Tibial artery (tissue), 4 donors: ENCODE measurements at regions not wholly inside any gene's neighbourhood (a gene's known extent, or its start where the extent isn't known, plus 50 kb on each side); places are given as distances from the start of the nearest gene placed in this dataset.
"Not testable (repeated sequence)": the region's sequence is repeated elsewhere in the genome, so short reads cannot be mapped to it uniquely, and the experiment has no call there.

Experiments used
- DNase-seq, 2 donors: peaks; one replicate each; pipeline ENCODE4 v3.0.0-alpha.2; 2019
- H3K27ac ChIP-seq, 2 donors: fragments of 200-600 bp; sonication (generic) in 1 of 2; 1 replicate in 1 of 2; 2 replicates in 1 of 2; pipeline ENCODE4 v1.5.1; 2018 to 2019; ENCODE audit warnings: mild to moderate bottlenecking in 1 of 2
- H3K27me3 ChIP-seq, 2 donors: fragments of 200-600 bp; sonication (generic) in 1 of 2; one replicate each; pipeline versions ENCODE4 v1.5.1 to v1.6.0; 2016 to 2019
- H3K36me3 ChIP-seq, 3 donors: fragments of 200-600 bp; sonication (generic) in 2 of 3; one replicate each; pipeline ENCODE4 v1.5.1; 2016 to 2019; ENCODE audit warnings: mild to moderate bottlenecking in 2 of 3
- H3K4me1 ChIP-seq, 4 donors: fragments of 200-600 bp; sonication (generic) in 2 of 4; 1 replicate in 3 of 4; 2 replicates in 1 of 4; pipeline ENCODE4 v1.5.1; 2016 to 2019
- H3K4me3 ChIP-seq, 2 donors: fragments of 200-600 bp; sonication (generic) in 1 of 2; 1 replicate in 1 of 2; 2 replicates in 1 of 2; pipeline ENCODE4 v1.5.1; 2018 to 2019; ENCODE audit warnings: mild to moderate bottlenecking in 2 of 2
- H3K9me3 ChIP-seq, 3 donors: fragments of 200-600 bp; sonication (generic) in 1 of 3; one replicate each; pipeline ENCODE4 v1.5.1; 2016 to 2019
- CTCF ChIP-seq, 2 experiments: fragments of 200-600 bp in 1 of 2; fragments of 450-650 bp in 1 of 2; IDR thresholded peaks; one replicate each; pipeline ENCODE4 v1.5.1; 2017 to 2019; ENCODE audit warnings: antibody characterized with exemption in 2 of 2, mild to moderate bottlenecking in 1 of 2, moderate library complexity in 1 of 2
- intact Hi-C: fragments of 100-400 bp; cut with DNase I; formaldehyde crosslinking; loops from one replicate; pipeline ENCODE4 v1.15.0; 2023; ENCODE audit warnings: low total_unique reads

- Histone ChIP-seq H3K27ac (peak overlapping the region in 1 of 2 donors; percentile 23), H3K27me3 (no peaks in the 10 kb centered on the region), H3K4me1 (peaks cover 0 to 15% (median 0%) of the 10 kb centered on the region in 4 donors), H3K4me3 (no peak overlapping the region), H3K9me3 (no peaks in the 10 kb centered on the region), H3K36me3 (no peaks in the 10 kb centered on the region)
- DNase-seq: peak in 1 of 2 donors; percentile 41
- intact Hi-C loops: no loop called here
- no peak for TF ChIP-seq CTCF (IDR thresholded peaks at IDR 0.05)
Observed at GRCh38 chr11:103806130-103806895, 230.1 kb upstream of the DDI1 start.

GRCh38 chr11:103807806-103808205, 228.6 kb upstream of the DDI1 start:
- intact Hi-C loops: no loop called here
- H3K4me1 ChIP-seq: peaks cover 0 to 15% (median 0%) of the 10 kb centered on the region in 4 donors
- no peak overlapping the region for H3K27ac ChIP-seq
- H3K4me3 ChIP-seq: no peak overlapping the region
- H3K9me3 ChIP-seq: no peaks in the 10 kb centered on the region
- no peak for TF ChIP-seq CTCF (IDR thresholded peaks at IDR 0.05)
- no peaks in the 10 kb centered on the region for H3K27me3 ChIP-seq
- no peak for DNase-seq
- no peaks in the 10 kb centered on the region for H3K36me3 ChIP-seq

GRCh38 chr11:103808252-103808651, 228.2 kb upstream of the DDI1 start:
- no peaks in the 10 kb centered on the region for H3K9me3 ChIP-seq
- H3K4me3 ChIP-seq: no peak overlapping the region
- H3K27ac ChIP-seq: no peak overlapping the region
- H3K27me3 ChIP-seq: no peaks in the 10 kb centered on the region
- no peaks in the 10 kb centered on the region for H3K36me3 ChIP-seq
- no peak for TF ChIP-seq CTCF (IDR thresholded peaks at IDR 0.05)
- peaks cover 0 to 13% (median 0%) of the 10 kb centered on the region in 4 donors for H3K4me1 ChIP-seq
- intact Hi-C loops: no loop called here
- no peak for DNase-seq

- no peak overlapping the region for H3K4me3 ChIP-seq
- H3K4me1 ChIP-seq: no peaks in the 10 kb centered on the region
- no peak for DNase-seq
- H3K27ac ChIP-seq: no peak overlapping the region
- no peak for TF ChIP-seq CTCF (IDR thresholded peaks at IDR 0.05)
- H3K27me3 ChIP-seq: no peaks in the 10 kb centered on the region
- H3K36me3 ChIP-seq: no peaks in the 10 kb centered on the region
- no peaks in the 10 kb centered on the region for H3K9me3 ChIP-seq
- intact Hi-C loops: no loop called here
Observed at GRCh38 chr11:103811870-103812455, 224.5 kb upstream of the DDI1 start.

- H3K4me3 ChIP-seq: no peak overlapping the region
- H3K27me3 ChIP-seq: no peaks in the 10 kb centered on the region
- H3K36me3 ChIP-seq: no peaks in the 10 kb centered on the region
- DNase-seq: no peak
- H3K9me3 ChIP-seq: no peaks in the 10 kb centered on the region
- no peak overlapping the region for H3K27ac ChIP-seq
- intact Hi-C loops: no loop called here
- TF ChIP-seq CTCF (IDR thresholded peaks at IDR 0.05): no peak
- H3K4me1 ChIP-seq: no peaks in the 10 kb centered on the region
Observed at GRCh38 chr11:103812680-103813079, 223.8 kb upstream of the DDI1 start.

- H3K27ac ChIP-seq, DNase-seq, H3K4me3 ChIP-seq, H3K4me1 ChIP-seq, H3K9me3 ChIP-seq, H3K27me3 ChIP-seq, intact Hi-C loops, H3K36me3 ChIP-seq: not testable (repeated sequence)
Observed at GRCh38 chr11:103820345-103820744, 216.1 kb upstream of the DDI1 start.
